ENCODE measurements at regions not wholly inside any gene's neighbourhood (a gene's known extent, or its start where the extent isn't known, plus 50 kb on each side); places are given as distances from the start of the nearest gene placed in this dataset.

DNA sequence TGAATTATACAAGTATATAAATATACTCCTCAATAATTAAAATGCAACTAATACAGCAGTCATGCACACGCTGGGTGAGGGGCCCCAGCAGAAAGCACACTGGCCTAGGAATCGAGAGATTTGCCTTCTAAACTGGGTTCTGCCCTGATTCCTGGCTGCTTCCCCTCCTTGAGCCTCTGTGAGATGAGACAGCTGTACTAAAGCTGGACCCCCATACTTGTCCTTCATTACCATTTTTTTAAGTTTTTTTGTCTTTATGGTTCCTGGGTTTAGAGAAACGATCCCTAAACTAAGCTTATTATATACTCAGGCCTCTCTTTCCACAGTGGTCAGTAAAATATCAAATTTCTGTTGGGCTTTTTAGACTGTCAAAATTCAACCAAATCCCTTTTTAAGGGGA is 195.1 kb upstream of the DYNLRB2 start:
- CTCF ChIA-PET = no interaction called here
- no peaks in the 10 kb centered on the region for H3K27me3 ChIP-seq (replicated peaks; ENCODE audit: insufficient read depth, low read depth, low read length, poor library complexity)
- TF ChIP-seq, protein P1, sequence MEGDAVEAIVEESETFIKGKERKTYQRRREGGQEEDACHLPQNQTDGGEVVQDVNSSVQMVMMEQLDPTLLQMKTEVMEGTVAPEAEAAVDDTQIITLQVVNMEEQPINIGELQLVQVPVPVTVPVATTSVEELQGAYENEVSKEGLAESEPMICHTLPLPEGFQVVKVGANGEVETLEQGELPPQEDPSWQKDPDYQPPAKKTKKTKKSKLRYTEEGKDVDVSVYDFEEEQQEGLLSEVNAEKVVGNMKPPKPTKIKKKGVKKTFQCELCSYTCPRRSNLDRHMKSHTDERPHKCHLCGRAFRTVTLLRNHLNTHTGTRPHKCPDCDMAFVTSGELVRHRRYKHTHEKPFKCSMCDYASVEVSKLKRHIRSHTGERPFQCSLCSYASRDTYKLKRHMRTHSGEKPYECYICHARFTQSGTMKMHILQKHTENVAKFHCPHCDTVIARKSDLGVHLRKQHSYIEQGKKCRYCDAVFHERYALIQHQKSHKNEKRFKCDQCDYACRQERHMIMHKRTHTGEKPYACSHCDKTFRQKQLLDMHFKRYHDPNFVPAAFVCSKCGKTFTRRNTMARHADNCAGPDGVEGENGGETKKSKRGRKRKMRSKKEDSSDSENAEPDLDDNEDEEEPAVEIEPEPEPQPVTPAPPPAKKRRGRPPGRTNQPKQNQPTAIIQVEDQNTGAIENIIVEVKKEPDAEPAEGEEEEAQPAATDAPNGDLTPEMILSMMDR (conservative IDR thresholded peaks at IDR 0.05; ENCODE audit: low read depth, low read length) = no peak
- no peak for TF ChIP-seq EZH2 (IDR thresholded peaks at IDR 0.05; ENCODE audit: borderline replicate concordance, low read depth, low read length, poor library complexity, severe bottlenecking)
- H3K27ac ChIP-seq (ENCODE audit: low read depth, low read length, poor library complexity, severe bottlenecking) = no peak overlapping the region
- BruUV-seq (replicated peaks) = no TSS peak
- intact Hi-C loops (cut with micrococcal nuclease; ENCODE audit: unreplicated experiment) = no loop called here
- POLR2A ChIA-PET (ENCODE audit: low non-redundant PET) = no interaction called here
- no peaks in the 10 kb centered on the region for H3K36me3 ChIP-seq (ENCODE audit: insufficient read depth, low read length, poor library complexity, severe bottlenecking)
- no peak overlapping the region for H3K4me3 ChIP-seq (ENCODE audit: low read depth, low read length, poor library complexity, severe bottlenecking)
- no peaks in the 10 kb centered on the region for H3K9me3 ChIP-seq (ENCODE audit: low read depth, low read length, poor library complexity, severe bottlenecking)
- no peaks in the 10 kb centered on the region for H3K4me1 ChIP-seq (ENCODE audit: insufficient read depth, low read length, poor library complexity, severe bottlenecking)
- no peak for DNase-seq (ENCODE audit: low spot score)

DNA sequence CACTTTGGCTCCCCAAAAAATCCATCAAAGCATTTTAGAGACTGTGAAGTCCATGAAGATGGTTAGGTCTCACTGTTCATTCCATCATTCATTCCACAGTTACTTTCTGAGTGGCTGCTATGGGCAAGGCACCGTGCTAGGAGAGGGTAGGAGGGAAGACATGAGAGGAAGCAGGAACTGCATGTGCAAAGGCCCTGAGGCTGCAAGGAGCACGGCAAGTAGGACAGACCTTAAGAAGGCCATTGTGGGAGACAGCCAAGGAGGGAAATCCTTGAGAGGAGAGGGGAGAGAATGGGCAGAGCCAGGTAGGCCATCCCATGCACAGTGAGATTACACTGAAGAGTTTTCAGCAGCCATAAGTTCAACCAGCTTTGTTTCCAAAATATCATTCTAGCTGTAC is 196.2 kb upstream of the DYNLRB2 start:
- no TSS peak for BruUV-seq (replicated peaks)
- CTCF ChIA-PET = no interaction called here
- intact Hi-C loops (cut with micrococcal nuclease; ENCODE audit: unreplicated experiment) = no loop called here
- Histone ChIP-seq H3K27ac (ENCODE audit: low read depth, low read length, poor library complexity, severe bottlenecking) (no peak overlapping the region), H3K9me3 (ENCODE audit: low read depth, low read length, poor library complexity, severe bottlenecking) (no peaks in the 10 kb centered on the region), H3K4me3 (ENCODE audit: low read depth, low read length, poor library complexity, severe bottlenecking) (no peak overlapping the region), H3K36me3 (ENCODE audit: insufficient read depth, low read length, poor library complexity, severe bottlenecking) (no peaks in the 10 kb centered on the region), H3K4me1 (ENCODE audit: insufficient read depth, low read length, poor library complexity, severe bottlenecking) (no peaks in the 10 kb centered on the region), H3K27me3 (replicated peaks; ENCODE audit: insufficient read depth, low read depth, low read length, poor library complexity) (no peaks in the 10 kb centered on the region)
- TF ChIP-seq, protein P1 (conservative IDR thresholded peaks at IDR 0.05; ENCODE audit: low read depth, low read length) = no peak
- TF ChIP-seq EZH2 (IDR thresholded peaks at IDR 0.05; ENCODE audit: borderline replicate concordance, low read depth, low read length, poor library complexity, severe bottlenecking) = no peak
- DNase-seq (ENCODE audit: low spot score) = no peak
- POLR2A ChIA-PET (ENCODE audit: low non-redundant PET) = interaction anchor here (0.6 kb wide), 1 partner anchor 16 kb away, joined by 3 read pairs; no protein-coding TSS in a partner anchor

DNA sequence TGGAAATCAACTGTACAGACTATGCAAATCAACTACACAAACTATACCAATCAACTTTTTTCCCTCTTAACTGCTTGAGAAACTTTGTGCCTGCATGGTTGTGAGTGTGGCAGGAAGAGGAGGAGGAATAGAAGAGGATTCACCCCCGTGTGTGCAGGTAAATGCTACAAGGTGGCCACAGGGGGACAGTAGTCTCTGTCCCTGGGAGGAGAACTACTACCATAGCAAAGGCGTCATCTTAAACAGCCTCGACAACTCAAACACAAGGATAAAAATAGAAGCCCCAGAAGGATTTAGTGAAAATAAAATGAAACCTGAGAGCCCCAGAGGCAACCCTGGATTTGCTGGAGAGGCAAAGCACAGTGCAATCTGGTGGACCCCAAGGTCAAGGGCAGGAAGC is 199.5 kb upstream of the DYNLRB2 start:
- POLR2A ChIA-PET (ENCODE audit: low non-redundant PET) = no interaction called here
- H3K4me3 ChIP-seq (ENCODE audit: low read depth, low read length, poor library complexity, severe bottlenecking) = no peak overlapping the region
- TF ChIP-seq, protein P1 (conservative IDR thresholded peaks at IDR 0.05; ENCODE audit: low read depth, low read length) = no peak
- TF ChIP-seq EZH2 (IDR thresholded peaks at IDR 0.05; ENCODE audit: borderline replicate concordance, low read depth, low read length, poor library complexity, severe bottlenecking) = no peak
- intact Hi-C loops (cut with micrococcal nuclease; ENCODE audit: unreplicated experiment) = no loop called here
- no peak for DNase-seq (ENCODE audit: low spot score)
- H3K4me1 ChIP-seq (ENCODE audit: insufficient read depth, low read length, poor library complexity, severe bottlenecking) = no peaks in the 10 kb centered on the region
- no peaks in the 10 kb centered on the region for H3K27me3 ChIP-seq (replicated peaks; ENCODE audit: insufficient read depth, low read depth, low read length, poor library complexity)
- H3K9me3 ChIP-seq (ENCODE audit: low read depth, low read length, poor library complexity, severe bottlenecking) = no peaks in the 10 kb centered on the region
- BruUV-seq (replicated peaks) = no TSS peak
- no peak overlapping the region for H3K27ac ChIP-seq (ENCODE audit: low read depth, low read length, poor library complexity, severe bottlenecking)
- H3K36me3 ChIP-seq (ENCODE audit: insufficient read depth, low read length, poor library complexity, severe bottlenecking) = no peaks in the 10 kb centered on the region
- CTCF ChIA-PET = no interaction called here
